ENCODE measurements at regions not wholly inside any gene's neighbourhood (a gene's known extent, or its start where the extent isn't known, plus 50 kb on each side); places are given as distances from the start of the nearest gene placed in this dataset.
A peak's percentile ranks its signal among the peaks of the same experiment; 100 is the strongest.

DNA sequence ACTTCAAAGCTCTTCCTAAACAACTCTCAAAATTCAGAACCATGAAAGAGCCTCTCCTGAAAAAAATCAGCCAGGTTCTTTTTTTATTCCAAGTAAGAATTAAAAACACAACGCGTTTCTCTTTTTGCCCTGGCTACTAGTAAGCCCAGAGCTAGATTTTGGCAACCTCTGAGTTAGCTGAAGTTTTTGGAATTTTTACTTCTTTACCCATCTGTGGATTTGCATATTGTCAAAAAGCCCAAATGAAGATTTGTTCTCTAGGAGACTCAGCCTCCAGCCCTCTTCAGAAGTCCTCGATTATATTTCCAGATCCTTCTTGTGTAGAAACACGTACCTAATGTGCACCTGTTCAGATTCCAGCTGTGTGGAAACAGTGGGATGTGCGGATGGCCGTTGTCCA, 517.9 kb downstream of the TBC1D22A start:
- no peak overlapping the region for H3K4me3 ChIP-seq
- no peaks in the 10 kb centered on the region for H3K36me3 ChIP-seq
- no peak overlapping the region for H3K27ac ChIP-seq
- intact Hi-C loops (cut with DNase I): no loop called here
- peaks cover 6% of the 10 kb centered on the region for H3K4me1 ChIP-seq (ENCODE audit: insufficient read depth)
- DNase-seq: no peak
- TF ChIP-seq POLR2A (IDR thresholded peaks at IDR 0.05) (no peak), EP300 (IDR thresholded peaks at IDR 0.05) (no peak)
- TF ChIP-seq, protein P1, sequence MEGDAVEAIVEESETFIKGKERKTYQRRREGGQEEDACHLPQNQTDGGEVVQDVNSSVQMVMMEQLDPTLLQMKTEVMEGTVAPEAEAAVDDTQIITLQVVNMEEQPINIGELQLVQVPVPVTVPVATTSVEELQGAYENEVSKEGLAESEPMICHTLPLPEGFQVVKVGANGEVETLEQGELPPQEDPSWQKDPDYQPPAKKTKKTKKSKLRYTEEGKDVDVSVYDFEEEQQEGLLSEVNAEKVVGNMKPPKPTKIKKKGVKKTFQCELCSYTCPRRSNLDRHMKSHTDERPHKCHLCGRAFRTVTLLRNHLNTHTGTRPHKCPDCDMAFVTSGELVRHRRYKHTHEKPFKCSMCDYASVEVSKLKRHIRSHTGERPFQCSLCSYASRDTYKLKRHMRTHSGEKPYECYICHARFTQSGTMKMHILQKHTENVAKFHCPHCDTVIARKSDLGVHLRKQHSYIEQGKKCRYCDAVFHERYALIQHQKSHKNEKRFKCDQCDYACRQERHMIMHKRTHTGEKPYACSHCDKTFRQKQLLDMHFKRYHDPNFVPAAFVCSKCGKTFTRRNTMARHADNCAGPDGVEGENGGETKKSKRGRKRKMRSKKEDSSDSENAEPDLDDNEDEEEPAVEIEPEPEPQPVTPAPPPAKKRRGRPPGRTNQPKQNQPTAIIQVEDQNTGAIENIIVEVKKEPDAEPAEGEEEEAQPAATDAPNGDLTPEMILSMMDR (IDR thresholded peaks at IDR 0.05): no peak
- H3K27me3 ChIP-seq: no peaks in the 10 kb centered on the region
- no peaks in the 10 kb centered on the region for H3K9me3 ChIP-seq
- 52 to 75% (median 69%) methylated on average over 6 of the region's 6 CpGs for WGBS, 3 donors

DNA sequence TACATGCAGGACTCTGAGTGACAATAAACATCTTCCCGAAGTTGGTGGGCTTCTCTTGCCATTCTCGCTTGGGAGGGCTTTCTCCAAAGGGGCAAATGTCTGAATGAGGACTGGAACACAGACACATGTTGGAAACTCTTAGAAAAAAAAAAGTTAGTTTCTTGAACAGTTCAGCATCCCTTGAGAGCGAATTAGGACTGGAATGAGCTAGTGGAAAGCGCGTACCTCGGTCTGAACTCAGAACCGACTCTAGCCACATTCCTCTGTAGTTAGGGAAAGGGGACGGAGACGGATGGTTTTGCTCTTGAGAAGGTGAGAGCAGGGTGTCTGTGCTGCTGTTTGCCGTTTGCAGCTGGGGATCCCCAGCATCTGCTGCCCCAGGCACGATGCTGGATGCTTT, 517.3 kb downstream of the TBC1D22A start:
- Histone ChIP-seq H3K36me3 (no peaks in the 10 kb centered on the region), H3K4me1 (ENCODE audit: insufficient read depth) (peaks cover 6% of the 10 kb centered on the region), H3K4me3 (no peak overlapping the region), H3K9me3 (no peaks in the 10 kb centered on the region), H3K27ac (no peak overlapping the region), H3K27me3 (no peaks in the 10 kb centered on the region)
- WGBS, 3 donors: 75 to 79% (median 77%) methylated on average over 11 of the region's 11 CpGs
- intact Hi-C loops (cut with DNase I): no loop called here
- TF ChIP-seq, protein P1 (IDR thresholded peaks at IDR 0.05): no peak
- TF ChIP-seq EP300 (IDR thresholded peaks at IDR 0.05): no peak
- no peak for TF ChIP-seq POLR2A (IDR thresholded peaks at IDR 0.05)
- DNase-seq: no peak

DNA sequence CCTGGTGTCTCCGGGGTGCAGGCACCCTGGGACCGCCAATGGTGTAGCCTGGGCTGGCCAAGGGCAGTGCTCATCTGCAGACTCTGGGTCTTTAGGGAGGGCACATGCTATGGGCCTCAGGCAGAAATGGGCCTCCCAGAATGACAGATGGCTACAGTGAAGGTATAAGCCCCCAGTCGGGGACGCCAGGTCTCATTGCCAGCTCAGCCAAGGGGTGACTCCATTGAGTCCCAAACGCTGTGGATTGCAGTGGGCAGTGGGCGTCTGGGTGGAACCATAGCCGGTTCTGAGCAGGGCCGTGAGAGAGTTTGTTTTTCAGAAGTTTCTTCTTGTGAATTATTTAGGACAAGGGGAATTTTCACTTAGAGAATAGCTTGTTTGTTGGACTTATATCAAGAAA, 516.9 kb downstream of the TBC1D22A start:
- WGBS, 3 donors: 76 to 86% (median 82%) methylated on average over 8 of the region's 8 CpGs
- intact Hi-C loops (cut with DNase I): no loop called here
- Histone ChIP-seq H3K36me3 (no peaks in the 10 kb centered on the region), H3K27me3 (no peaks in the 10 kb centered on the region), H3K9me3 (no peaks in the 10 kb centered on the region), H3K27ac (no peak overlapping the region), H3K4me3 (no peak overlapping the region), H3K4me1 (ENCODE audit: insufficient read depth) (peaks cover 6% of the 10 kb centered on the region)
- DNase-seq: no peak
- TF ChIP-seq, protein P1 (IDR thresholded peaks at IDR 0.05): no peak
- TF ChIP-seq EP300 (IDR thresholded peaks at IDR 0.05) (no peak), POLR2A (IDR thresholded peaks at IDR 0.05) (no peak)

DNA sequence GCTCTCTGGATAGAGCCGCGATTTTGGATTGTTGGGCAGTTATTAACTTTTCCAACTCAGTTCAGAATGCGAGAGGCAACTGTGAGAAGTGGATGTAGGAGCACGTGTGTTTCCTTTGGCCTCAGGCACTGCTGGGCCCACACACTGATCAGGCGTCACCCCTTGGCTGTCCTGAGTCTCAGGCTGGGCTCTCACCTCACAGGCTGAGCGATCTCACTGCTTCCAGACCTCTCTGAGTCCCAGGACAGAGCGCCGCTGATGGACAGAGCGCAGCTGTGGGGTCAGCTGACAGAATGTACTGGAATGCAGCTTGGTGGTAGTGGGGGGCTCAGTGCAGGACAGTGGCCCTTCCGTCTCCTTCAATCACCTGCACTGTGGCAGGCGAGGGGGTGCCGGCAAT, 516.2 kb downstream of the TBC1D22A start:
- Histone ChIP-seq H3K27me3 (no peaks in the 10 kb centered on the region), H3K4me1 (ENCODE audit: insufficient read depth) (peaks cover 6% of the 10 kb centered on the region), H3K4me3 (no peak overlapping the region), H3K36me3 (no peaks in the 10 kb centered on the region), H3K9me3 (no peaks in the 10 kb centered on the region), H3K27ac (no peak overlapping the region)
- WGBS, 3 donors: 84 to 89% (median 89%) methylated on average over 12 of the region's 12 CpGs
- DNase-seq: no peak
- TF ChIP-seq, protein P1 (IDR thresholded peaks at IDR 0.05): no peak
- TF ChIP-seq EP300 (IDR thresholded peaks at IDR 0.05) (no peak), POLR2A (IDR thresholded peaks at IDR 0.05) (no peak)
- intact Hi-C loops (cut with DNase I): no loop called here

DNA sequence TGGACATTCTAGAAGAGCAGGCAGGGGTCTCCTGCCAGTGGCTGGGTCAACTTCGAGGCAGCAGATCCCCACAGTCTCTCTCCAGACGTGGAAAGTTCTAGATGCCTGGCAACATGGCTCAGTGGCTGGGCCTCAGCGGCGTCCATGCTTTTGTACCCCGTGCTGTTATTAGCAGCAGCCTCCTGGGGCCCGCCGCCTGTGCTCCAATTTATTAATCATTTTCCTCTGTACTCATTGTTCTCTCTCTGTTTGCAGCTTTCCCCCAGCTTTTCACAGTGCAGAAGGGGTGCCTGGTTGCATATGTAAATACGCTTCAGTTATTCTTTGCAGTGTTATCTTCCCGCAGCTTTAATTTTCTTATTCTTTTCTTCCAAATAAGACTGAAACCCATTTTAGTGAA, 515.1 kb downstream of the TBC1D22A start:
- Histone ChIP-seq H3K27me3 (no peaks in the 10 kb centered on the region), H3K9me3 (no peaks in the 10 kb centered on the region), H3K27ac (no peak overlapping the region), H3K36me3 (no peaks in the 10 kb centered on the region), H3K4me3 (no peak overlapping the region), H3K4me1 (ENCODE audit: insufficient read depth) (peaks cover 6% of the 10 kb centered on the region)
- 86 to 92% (median 88%) methylated on average over 9 of the region's 9 CpGs for WGBS, 3 donors
- TF ChIP-seq, protein P1 (IDR thresholded peaks at IDR 0.05): no peak
- TF ChIP-seq POLR2A (IDR thresholded peaks at IDR 0.05) (no peak), EP300 (IDR thresholded peaks at IDR 0.05) (no peak)
- DNase-seq: peak in 1 of 5 donors; percentile 21
- intact Hi-C loops (cut with DNase I): no loop called here
